Type B pancreatic cell (in vitro differentiated cells): ENCODE measurements at regions not wholly inside any gene's neighbourhood (a gene's known extent, or its start where the extent isn't known, plus 50 kb on each side); places are given as distances from the start of the nearest gene placed in this dataset.

Experiments
- DNase-seq: peaks from one replicate; pipeline ENCODE4 v3.0.0; 2021; ENCODE audit warnings: mixed read lengths; ENCODE audit not compliant: unreplicated experiment; ENCODE audit errors: extremely low spot score
- H3K27ac Mint-ChIP-seq: 2 replicates; pipeline ENCODE4 v1.8.0; 2021; ENCODE audit warnings: mild to moderate bottlenecking, mixed read lengths
- H3K27me3 Mint-ChIP-seq: 2 replicates; pipeline ENCODE4 v1.8.0; 2021; ENCODE audit warnings: mixed read lengths
- H3K36me3 Mint-ChIP-seq: 2 replicates; pipeline ENCODE4 v1.8.0; 2021; ENCODE audit warnings: mixed read lengths
- H3K4me1 Mint-ChIP-seq: one replicate; pipeline ENCODE4 v1.8.0; 2021; ENCODE audit warnings: mixed read lengths; ENCODE audit not compliant: unreplicated experiment
- H3K4me3 Mint-ChIP-seq: 2 replicates; pipeline ENCODE4 v1.8.0; 2021; ENCODE audit warnings: mild to moderate bottlenecking, mixed read lengths
- H3K9me3 Mint-ChIP-seq: 2 replicates; pipeline ENCODE4 v1.8.0; 2021; ENCODE audit warnings: mixed read lengths
- CTCF ChIP-seq: fragments of 200-600 bp; sonication (generic); conservative IDR thresholded peaks from 2 replicates; pipeline ENCODE4 v1.5.0; 2021; ENCODE audit warnings: antibody characterized with exemption, mild to moderate bottlenecking

- Mint-ChIP-seq H3K27me3 (peaks cover 3% of the 10 kb centered on the region), H3K9me3 (no peaks in the 10 kb centered on the region), H3K27ac (no peak overlapping the region), H3K4me1 (no peaks in the 10 kb centered on the region), H3K4me3 (no peak overlapping the region), H3K36me3 (no peaks in the 10 kb centered on the region)
- DNase-seq = no peak
- TF ChIP-seq CTCF = no peak
Observed at GRCh38 chr2:225787497-225787896, 388.0 kb downstream of the NYAP2 start.

GRCh38 chr2:225781991-225782390 lies 382.5 kb downstream of the NYAP2 start:
- no peak overlapping the region for H3K4me3 Mint-ChIP-seq
- no peaks in the 10 kb centered on the region for H3K4me1 Mint-ChIP-seq
- peaks cover 3% of the 10 kb centered on the region for H3K27me3 Mint-ChIP-seq
- TF ChIP-seq CTCF = no peak
- H3K9me3 Mint-ChIP-seq = no peaks in the 10 kb centered on the region
- no peak for DNase-seq
- H3K27ac Mint-ChIP-seq = no peak overlapping the region
- H3K36me3 Mint-ChIP-seq = no peaks in the 10 kb centered on the region

GRCh38 chr2:225781145-225781544 lies 381.6 kb downstream of the NYAP2 start:
- H3K27me3 Mint-ChIP-seq = peaks cover 3% of the 10 kb centered on the region
- no peaks in the 10 kb centered on the region for H3K36me3 Mint-ChIP-seq
- no peaks in the 10 kb centered on the region for H3K4me1 Mint-ChIP-seq
- no peak for DNase-seq
- H3K9me3 Mint-ChIP-seq = no peaks in the 10 kb centered on the region
- H3K4me3 Mint-ChIP-seq = no peak overlapping the region
- H3K27ac Mint-ChIP-seq = no peak overlapping the region
- no peak for TF ChIP-seq CTCF

GRCh38 chr2:225779829-225780228 lies 380.3 kb downstream of the NYAP2 start:
- H3K27ac Mint-ChIP-seq = no peak overlapping the region
- H3K36me3 Mint-ChIP-seq = no peaks in the 10 kb centered on the region
- no peaks in the 10 kb centered on the region for H3K4me1 Mint-ChIP-seq
- no peaks in the 10 kb centered on the region for H3K9me3 Mint-ChIP-seq
- no peak for TF ChIP-seq CTCF
- H3K27me3 Mint-ChIP-seq = peaks cover 3% of the 10 kb centered on the region
- H3K4me3 Mint-ChIP-seq = no peak overlapping the region
- no peak for DNase-seq

GRCh38 chr2:225773148-225773547 lies 373.6 kb downstream of the NYAP2 start:
- peaks cover 6% of the 10 kb centered on the region for H3K4me1 Mint-ChIP-seq
- no peaks in the 10 kb centered on the region for H3K9me3 Mint-ChIP-seq
- H3K36me3 Mint-ChIP-seq = no peaks in the 10 kb centered on the region
- H3K4me3 Mint-ChIP-seq = no peak overlapping the region
- H3K27ac Mint-ChIP-seq = no peak overlapping the region
- no peak for DNase-seq
- TF ChIP-seq CTCF = no peak
- H3K27me3 Mint-ChIP-seq = no peaks in the 10 kb centered on the region

- H3K4me3 Mint-ChIP-seq = no peak overlapping the region
- H3K27ac Mint-ChIP-seq = no peak overlapping the region
- no peak for DNase-seq
- H3K36me3 Mint-ChIP-seq = no peaks in the 10 kb centered on the region
- TF ChIP-seq CTCF = no peak
- H3K27me3 Mint-ChIP-seq = no peaks in the 10 kb centered on the region
- H3K4me1 Mint-ChIP-seq = peaks cover 6% of the 10 kb centered on the region
- no peaks in the 10 kb centered on the region for H3K9me3 Mint-ChIP-seq
Observed at GRCh38 chr2:225771701-225772100, 372.2 kb downstream of the NYAP2 start.
